Calu3 (cell line): ENCODE measurements at regions not wholly inside any gene's neighbourhood (a gene's known extent, or its start where the extent isn't known, plus 50 kb on each side); places are given as distances from the start of the nearest gene placed in this dataset.

Experiments
- BruUV-seq: library from RNA; stranded (reverse); fragments of 400-500 nt; replicated peaks from 2 replicates; lab custom pipeline; 2021; lab: Mats Ljungman, UMichigan
- CTCF ChIA-PET: fragments of 300-600 bp; sonication (Branson Sonifier 250); formaldehyde crosslinking; loops from one replicate; lab custom pipeline; 2022; ENCODE audit warnings: antibody characterized with exemption; lab: Charles Lee
- DNase-seq: peaks from one replicate; pipeline ENCODE4 v3.0.0; 2022
- H3K27ac Mint-ChIP-seq: one replicate; pipeline ENCODE4 v1.8.0; 2022; ENCODE audit warnings: mixed read lengths; ENCODE audit not compliant: unreplicated experiment
- H3K27me3 Mint-ChIP-seq: one replicate; pipeline ENCODE4 v1.8.0; 2022; ENCODE audit warnings: mixed read lengths; ENCODE audit not compliant: unreplicated experiment
- H3K36me3 Mint-ChIP-seq: one replicate; pipeline ENCODE4 v1.8.0; 2022; ENCODE audit warnings: mild to moderate bottlenecking, moderate library complexity, mixed read lengths; ENCODE audit not compliant: insufficient read depth, unreplicated experiment
- H3K4me1 Mint-ChIP-seq: one replicate; pipeline ENCODE4 v1.8.0; 2022; ENCODE audit warnings: mild to moderate bottlenecking, low read depth, mixed read lengths; ENCODE audit not compliant: unreplicated experiment
- H3K4me3 Mint-ChIP-seq: one replicate; pipeline ENCODE4 v1.8.0; 2022; ENCODE audit warnings: mild to moderate bottlenecking, low read depth, moderate library complexity, mixed read lengths; ENCODE audit not compliant: unreplicated experiment
- H3K9me3 Mint-ChIP-seq: one replicate; pipeline ENCODE4 v1.8.0; 2022; ENCODE audit warnings: low read depth, mixed read lengths; ENCODE audit not compliant: unreplicated experiment
- intact Hi-C: fragments of 100-400 bp; cut with micrococcal nuclease; formaldehyde crosslinking; loops from one replicate; pipeline ENCODE4 v1.10.0; 2022; ENCODE audit not compliant: unreplicated experiment
- TF ChIP-seq, protein P1 (sequence below): fragments of 200-600 bp; IDR thresholded peaks from one replicate; pipeline ENCODE4 v1.8.0; 2022; ENCODE audit warnings: antibody characterized with exemption; ENCODE audit not compliant: unreplicated experiment

DNA sequence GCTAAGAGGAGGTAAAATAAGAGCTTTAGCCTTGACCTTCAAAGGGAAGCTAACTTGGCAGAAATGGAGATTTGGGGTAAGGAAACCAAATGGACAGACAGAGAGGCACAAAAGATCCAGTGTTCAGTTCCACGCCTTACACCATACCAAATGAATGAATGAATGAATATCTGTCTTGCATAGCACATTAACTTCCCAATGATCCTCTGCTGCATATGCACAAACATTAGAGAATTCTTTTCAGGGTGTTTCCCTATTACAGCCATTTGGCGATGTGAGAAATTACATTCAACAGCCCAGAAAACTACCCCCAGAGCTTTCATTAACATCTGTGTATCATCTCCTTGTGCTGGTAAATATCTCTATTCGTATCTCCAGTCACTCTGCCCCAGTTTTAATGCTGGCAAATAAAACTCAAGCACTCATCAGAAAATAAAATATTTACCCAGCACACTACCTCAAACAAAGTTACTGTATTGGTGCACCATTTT is 1056.2 kb downstream of the SORCS3 start:
- Mint-ChIP-seq H3K36me3 (no peaks in the 10 kb centered on the region), H3K27ac (no peak overlapping the region), H3K27me3 (no peaks in the 10 kb centered on the region), H3K9me3 (peaks cover 4% of the 10 kb centered on the region), H3K4me3 (no peak overlapping the region), H3K4me1 (no peaks in the 10 kb centered on the region)
- no peak for DNase-seq
- no TSS peak for BruUV-seq
- TF ChIP-seq, protein P1, sequence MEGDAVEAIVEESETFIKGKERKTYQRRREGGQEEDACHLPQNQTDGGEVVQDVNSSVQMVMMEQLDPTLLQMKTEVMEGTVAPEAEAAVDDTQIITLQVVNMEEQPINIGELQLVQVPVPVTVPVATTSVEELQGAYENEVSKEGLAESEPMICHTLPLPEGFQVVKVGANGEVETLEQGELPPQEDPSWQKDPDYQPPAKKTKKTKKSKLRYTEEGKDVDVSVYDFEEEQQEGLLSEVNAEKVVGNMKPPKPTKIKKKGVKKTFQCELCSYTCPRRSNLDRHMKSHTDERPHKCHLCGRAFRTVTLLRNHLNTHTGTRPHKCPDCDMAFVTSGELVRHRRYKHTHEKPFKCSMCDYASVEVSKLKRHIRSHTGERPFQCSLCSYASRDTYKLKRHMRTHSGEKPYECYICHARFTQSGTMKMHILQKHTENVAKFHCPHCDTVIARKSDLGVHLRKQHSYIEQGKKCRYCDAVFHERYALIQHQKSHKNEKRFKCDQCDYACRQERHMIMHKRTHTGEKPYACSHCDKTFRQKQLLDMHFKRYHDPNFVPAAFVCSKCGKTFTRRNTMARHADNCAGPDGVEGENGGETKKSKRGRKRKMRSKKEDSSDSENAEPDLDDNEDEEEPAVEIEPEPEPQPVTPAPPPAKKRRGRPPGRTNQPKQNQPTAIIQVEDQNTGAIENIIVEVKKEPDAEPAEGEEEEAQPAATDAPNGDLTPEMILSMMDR, result no peak
- intact Hi-C loops, result no loop called here
- CTCF ChIA-PET, result no interaction called here

DNA sequence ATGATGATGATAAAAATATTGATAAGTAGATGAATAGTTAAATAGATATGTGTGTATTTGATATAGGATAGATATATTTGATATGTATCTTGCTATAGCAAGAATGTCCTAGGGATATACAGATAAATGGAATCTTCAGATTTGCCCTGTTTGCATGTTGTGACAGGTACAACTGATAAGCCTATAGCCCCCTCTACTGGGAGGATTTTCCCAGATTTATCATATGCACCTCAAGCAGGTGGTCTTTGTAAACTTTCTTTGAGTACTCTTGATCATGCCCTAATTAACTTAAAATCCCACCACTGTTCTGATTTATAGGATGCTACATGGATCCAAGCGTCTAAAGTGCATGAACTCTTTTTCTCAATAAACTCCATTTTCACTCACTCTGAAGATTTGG is 1050.7 kb downstream of the SORCS3 start:
- Mint-ChIP-seq H3K4me3 (no peak overlapping the region), H3K27ac (no peak overlapping the region), H3K4me1 (no peaks in the 10 kb centered on the region), H3K36me3 (no peaks in the 10 kb centered on the region), H3K27me3 (no peaks in the 10 kb centered on the region), H3K9me3 (peaks cover 5% of the 10 kb centered on the region)
- intact Hi-C loops, result no loop called here
- CTCF ChIA-PET, result no interaction called here
- no TSS peak for BruUV-seq
- TF ChIP-seq, protein P1, result no peak
- no peak for DNase-seq

DNA sequence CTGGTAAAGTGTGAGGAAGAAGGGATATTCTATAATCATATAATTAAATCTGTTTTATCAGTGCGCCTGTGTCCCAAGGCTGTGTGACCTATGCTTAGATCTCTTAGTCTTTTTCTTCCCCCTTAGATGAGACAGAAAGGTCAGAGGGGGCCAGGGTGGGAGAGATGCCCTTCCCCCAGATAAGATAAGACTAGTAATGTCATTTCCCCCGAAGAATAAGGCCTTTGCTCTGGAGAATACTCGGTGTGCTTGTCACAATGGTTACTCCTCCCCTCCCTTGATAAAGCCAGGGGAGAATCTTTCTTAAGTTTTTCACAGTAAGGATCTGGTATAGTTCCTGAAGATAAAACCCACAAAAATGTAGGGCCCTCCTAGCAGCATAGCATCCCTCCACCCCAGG is 1041.8 kb downstream of the SORCS3 start:
- Mint-ChIP-seq H3K4me3 (no peak overlapping the region), H3K36me3 (no peaks in the 10 kb centered on the region), H3K9me3 (peaks cover 8% of the 10 kb centered on the region), H3K27ac (no peak overlapping the region), H3K27me3 (no peaks in the 10 kb centered on the region), H3K4me1 (no peaks in the 10 kb centered on the region)
- TF ChIP-seq, protein P1, result no peak
- CTCF ChIA-PET, result no interaction called here
- intact Hi-C loops, result no loop called here
- no TSS peak for BruUV-seq
- no peak for DNase-seq

DNA sequence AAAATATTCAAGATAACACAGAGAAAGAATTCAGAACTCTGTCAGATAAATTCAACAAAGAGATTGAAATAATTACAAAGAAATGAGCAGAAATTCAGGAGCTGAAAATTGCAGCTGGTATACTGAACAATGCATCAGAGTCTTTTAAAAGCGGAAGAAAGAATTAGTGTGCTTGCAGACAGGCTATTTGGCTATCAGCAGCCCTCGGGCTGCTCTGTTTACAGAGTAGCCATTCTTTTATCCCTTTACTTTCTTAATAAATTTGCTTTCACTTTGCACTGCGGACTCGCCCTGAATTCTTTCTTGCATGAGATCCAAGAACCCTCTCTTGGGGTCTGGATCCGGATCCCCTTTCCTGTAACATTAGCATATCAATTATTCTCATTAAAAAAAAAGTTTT is 1040.0 kb downstream of the SORCS3 start:
- Mint-ChIP-seq H3K4me3 (no peak overlapping the region), H3K9me3 (peaks cover 11% of the 10 kb centered on the region), H3K36me3 (no peaks in the 10 kb centered on the region), H3K27me3 (no peaks in the 10 kb centered on the region), H3K27ac (no peak overlapping the region), H3K4me1 (no peaks in the 10 kb centered on the region)
- no TSS peak for BruUV-seq
- CTCF ChIA-PET, result no interaction called here
- TF ChIP-seq, protein P1, result no peak
- intact Hi-C loops, result no loop called here
- no peak for DNase-seq
